GM21526 (cell line): ENCODE measurements at regions not wholly inside any gene's neighbourhood (a gene's known extent, or its start where the extent isn't known, plus 50 kb on each side); places are given as distances from the start of the nearest gene placed in this dataset.

Experiments used
- ATAC-seq: cut with Tn5 transposase; IDR thresholded peaks from one replicate; pipeline ENCODE4 v1.9.1; 2021; ENCODE audit warnings: moderate library complexity; ENCODE audit not compliant: unreplicated experiment, low FRiP score

- no peak for ATAC-seq
Measured at GRCh38 chr1:87194271-87194774, 134.4 kb upstream of the LMO4 start.

DNA sequence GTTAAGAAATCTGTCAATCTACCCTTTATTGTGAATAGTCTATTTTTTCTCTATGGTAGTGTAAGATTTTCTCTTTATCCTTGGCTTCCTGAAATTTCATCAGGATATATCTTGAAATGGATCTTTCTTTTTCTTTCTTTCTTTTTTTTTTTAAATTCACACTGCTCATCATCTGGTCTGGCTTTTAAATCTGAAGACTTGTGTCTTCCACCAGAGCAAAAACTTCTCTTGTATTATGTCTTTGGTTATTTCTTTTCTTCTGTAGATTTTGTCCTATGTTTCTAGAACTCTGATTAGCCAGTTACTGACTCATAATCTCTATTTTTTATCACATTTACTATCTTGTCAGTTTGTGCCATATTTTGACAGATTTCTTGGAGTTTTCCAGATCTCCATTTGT lies 133.8 kb upstream of the LMO4 start:
- no peak for ATAC-seq

DNA sequence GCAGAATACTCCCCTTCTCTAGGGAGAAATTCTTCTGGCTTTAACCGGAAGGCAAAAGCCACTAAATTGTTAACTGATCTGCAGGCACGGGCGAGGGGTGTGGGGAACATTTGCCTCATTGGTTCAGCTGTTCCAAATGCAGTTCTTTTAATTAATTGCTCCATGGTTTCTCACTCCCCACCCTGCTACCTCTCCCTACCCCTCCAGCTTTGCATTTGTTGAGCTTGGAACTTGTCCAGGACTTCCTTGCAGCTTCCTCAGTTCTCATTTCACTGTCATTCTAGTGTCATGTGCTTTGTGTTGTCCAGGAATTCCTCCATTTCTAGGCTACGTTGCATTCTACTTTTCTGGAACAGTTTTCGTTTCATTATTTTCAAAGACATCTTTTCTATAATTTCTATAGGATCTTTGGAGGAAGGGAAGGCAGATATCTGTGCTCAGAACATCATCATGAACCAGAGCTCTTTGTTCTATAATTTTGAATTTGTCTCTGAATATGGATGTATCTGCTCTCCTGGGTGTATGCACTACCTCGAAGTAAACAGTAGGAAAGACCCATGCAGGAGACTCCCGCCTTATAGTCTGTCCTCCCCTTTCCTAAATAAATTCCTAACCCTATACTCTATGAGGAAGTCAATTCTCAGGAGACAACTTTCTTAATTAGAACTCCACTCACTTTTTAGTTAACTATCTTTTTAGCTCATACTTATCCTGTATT lies 132.4 kb upstream of the LMO4 start:
- no peak for ATAC-seq

- ATAC-seq = no peak
Measured at GRCh38 chr1:87197156-87197555, 131.5 kb upstream of the LMO4 start.

- ATAC-seq = no peak
Measured at GRCh38 chr1:87197641-87198040, 131.0 kb upstream of the LMO4 start.

DNA sequence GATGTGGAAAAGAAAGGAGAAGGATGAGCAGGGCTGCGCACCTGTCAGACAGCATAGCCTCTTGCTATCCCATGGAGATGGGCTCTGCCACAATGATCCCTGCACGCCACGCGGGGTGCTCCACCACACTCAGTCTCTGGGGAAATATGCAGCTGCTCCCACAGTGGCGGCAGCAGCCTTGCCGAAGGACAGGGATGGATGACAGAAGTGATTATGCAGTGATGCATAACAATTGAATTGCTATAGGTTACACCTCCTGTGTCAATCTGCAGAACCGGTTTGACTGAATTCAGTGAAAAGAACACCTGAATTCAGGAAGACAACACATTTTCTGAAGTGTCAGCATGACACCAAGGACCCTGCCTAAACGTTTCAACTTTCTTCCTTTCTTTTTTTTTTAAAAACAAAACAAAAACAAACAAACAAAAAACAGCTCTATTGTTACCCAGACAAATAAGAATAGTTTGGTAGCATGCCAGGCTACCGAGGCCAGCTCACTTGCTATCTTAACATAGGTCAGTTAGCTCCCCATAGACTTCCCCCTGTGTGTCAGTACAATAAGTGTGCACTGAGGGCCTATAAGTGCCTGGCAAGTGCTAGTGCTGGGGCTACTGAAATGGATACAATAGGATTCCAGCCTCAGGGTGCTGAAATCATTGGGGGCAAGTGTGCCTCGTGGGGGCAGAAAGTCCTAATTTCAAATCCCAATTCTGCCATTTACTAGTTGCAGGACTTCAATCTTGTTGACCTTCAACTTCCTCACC lies 127.6 kb upstream of the LMO4 start:
- no peak for ATAC-seq

DNA sequence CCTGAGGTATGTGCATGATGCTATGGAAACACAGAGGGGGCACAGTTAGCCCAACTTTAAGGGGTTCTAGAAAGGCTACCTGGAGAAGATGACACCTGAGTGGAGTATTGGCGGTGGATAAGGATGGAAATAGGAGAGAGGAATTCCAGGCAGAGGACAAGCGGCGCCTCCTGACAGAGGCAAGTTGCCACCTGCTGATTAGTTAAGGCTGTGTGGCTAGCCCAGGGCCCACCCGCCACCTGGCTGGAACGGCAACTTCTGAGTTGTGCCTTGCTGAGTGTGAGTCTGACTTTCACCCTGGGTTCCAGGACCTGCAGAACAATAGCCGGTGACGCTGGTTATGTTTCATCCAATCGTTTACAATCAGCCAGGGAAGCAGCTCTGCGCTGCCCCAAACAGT lies 126.9 kb upstream of the LMO4 start:
- no peak for ATAC-seq

- ATAC-seq = no peak
Measured at GRCh38 chr1:87202451-87202850, 126.2 kb upstream of the LMO4 start.

- ATAC-seq = peak; percentile 94
Measured at GRCh38 chr1:87202922-87203655, 125.6 kb upstream of the LMO4 start.

- no peak for ATAC-seq
Measured at GRCh38 chr1:87203904-87204303, 124.8 kb upstream of the LMO4 start.

DNA sequence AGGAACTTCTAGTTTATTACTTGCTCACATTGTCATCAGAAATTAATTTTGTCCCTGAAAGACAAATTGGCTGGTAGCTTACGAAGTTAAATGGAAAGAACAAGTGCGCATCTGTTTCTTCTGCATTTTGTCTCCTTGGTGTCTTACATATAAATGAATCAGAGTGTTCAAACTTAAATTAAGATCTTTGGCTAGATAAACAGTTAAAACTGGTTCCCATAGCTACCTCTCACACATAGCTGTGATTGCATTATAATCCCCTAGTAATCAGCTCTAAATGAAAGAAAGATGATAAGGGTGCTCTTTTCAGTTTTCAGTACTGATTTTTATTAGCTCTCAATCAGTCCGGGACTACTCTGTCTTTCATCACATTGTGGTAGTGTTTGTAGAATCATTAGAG lies 124.2 kb upstream of the LMO4 start:
- no peak for ATAC-seq

DNA sequence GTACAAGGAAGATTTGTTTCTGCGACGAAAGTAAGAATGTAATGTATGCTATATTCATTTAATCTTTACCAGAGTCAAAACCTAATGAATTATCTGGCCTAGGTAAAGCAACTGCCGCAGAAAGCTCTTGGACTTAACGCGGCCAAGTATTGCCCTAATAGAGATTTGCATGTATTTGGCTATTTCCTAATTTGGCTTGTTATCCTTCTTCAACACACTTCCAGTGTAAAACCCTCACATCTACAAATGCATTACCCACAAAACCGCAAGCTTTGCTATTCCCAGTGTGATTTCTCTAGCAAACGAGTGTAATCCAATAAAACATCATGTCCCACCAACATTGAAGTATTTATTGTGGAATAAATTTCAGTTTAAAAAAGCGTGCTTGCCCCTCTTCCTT lies 123.8 kb upstream of the LMO4 start:
- ATAC-seq = no peak

- no peak for ATAC-seq
Measured at GRCh38 chr1:87206044-87206831, 122.4 kb upstream of the LMO4 start.

DNA sequence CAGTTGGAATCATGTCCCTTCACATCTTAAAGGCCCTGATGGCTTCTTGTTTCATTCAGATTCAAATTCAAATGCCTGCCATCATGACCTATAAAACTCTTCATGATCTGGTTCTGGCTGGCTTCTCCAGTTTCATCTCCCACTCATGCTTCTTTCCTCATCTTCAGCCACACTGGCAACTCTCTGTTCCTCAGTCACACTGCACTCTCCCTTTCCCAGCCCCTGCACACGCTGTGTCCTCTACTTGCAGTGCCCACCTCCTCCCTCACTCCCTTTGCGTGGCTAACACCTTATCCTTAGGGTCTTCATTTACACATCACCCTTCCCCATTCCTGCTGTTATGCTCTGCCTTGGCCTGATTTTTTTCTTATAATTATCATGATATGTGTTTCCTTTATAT lies 120.6 kb upstream of the LMO4 start:
- ATAC-seq = no peak

GRCh38 chr1:87208931-87209330 lies 119.7 kb upstream of the LMO4 start:
- ATAC-seq = no peak

DNA sequence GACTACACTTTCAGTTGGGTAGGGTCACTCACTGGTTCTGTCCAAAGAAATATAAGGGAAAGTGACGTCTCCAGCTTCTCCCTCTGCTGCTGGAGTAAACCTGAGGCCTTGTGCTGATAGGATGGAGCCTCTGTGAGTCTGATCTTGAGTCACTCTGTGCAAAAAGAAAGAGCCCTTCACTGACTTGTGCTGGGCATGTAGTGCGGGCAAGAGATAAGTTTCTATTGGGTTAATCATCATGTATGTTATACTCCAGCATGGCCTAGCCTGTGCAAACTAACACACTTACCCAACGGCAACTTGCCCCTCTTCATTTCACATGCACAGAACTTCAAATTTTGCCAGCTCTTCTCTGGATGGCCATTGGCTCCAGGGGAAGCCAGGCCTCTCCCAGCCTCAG lies 118.5 kb upstream of the LMO4 start:
- no peak for ATAC-seq

DNA sequence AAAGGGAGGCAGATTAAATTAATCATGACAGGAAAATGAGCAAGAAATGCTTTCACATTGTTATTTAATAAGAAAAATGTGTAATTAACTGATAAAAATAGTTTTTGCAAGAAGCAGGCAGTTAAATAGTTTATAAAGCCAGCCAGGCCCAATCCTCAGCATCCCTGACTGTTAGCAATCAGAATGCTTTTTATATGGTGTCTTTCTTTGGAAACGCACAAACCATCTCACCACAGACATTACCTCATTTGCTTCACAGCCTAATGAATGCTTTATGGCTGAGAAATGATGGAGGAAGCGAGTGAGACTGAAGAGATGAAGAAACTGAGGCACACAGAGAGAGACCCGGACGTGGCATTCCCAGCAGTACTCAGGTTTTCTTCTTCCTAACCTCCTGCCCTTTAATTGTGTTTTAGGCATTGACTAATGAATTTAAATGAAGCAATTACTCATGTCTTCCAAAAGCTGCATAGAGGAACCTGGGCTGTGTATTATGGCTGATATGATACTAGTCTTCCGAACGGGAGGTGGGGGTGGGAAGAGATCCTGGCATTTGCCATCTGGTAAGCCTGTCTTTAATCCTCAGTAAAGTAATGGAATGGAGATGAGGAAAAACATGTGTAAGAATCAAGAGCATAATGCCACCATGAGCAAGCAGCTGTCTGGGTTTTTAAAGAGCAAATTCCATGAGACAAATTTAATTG lies 116.1 kb upstream of the LMO4 start:
- no peak for ATAC-seq

DNA sequence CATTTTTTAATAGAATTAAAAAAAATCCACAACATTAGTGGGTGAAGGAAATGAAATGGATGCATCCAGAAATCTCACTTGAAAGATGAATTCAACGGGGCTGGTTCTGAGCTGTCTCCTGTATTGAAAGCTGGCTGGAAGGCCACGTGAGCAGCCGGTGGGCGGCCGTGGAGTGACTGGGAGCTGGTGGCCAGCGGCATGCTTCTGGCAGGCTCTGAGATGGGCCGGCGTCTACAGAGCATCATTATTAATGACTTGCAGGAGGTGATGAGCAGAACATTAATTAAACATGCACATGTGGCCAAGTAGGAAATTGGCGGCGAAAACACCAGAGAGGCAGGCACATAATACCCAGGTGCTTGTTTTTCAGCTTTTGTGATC lies 115.6 kb upstream of the LMO4 start:
- ATAC-seq = no peak

DNA sequence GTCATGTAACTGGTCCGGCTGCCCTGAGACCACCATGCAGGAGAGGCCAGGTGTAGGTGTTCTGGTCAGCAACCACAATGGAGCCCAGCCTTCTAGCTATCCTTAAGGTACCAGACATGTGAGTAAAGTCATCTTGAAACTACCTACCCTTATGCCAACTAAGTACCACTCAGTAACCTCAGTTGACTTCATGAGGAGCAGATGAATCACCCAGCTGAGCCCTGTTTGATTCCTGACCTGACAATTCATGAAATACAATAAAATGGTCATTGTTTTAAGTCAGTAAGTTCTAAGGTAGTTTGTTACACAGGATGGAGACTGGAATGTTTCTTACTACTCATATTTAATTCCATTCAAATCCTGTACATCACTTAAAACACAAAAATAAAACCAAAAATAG lies 113.1 kb upstream of the LMO4 start:
- no peak for ATAC-seq

GRCh38 chr1:87218618-87219017 lies 110.1 kb upstream of the LMO4 start:
- ATAC-seq = no peak
